Loucy (cell line): ENCODE measurements at regions not wholly inside any gene's neighbourhood (a gene's known extent, or its start where the extent isn't known, plus 50 kb on each side); places are given as distances from the start of the nearest gene placed in this dataset.

Experiments
- CTCF ChIP-seq: fragments of 200-600 bp; sonication (generic); conservative IDR thresholded peaks from 2 replicates; pipeline ENCODE4 v1.5.1; 2014; ENCODE audit warnings: mild to moderate bottlenecking, antibody characterized with exemption, low read length
- EZH2phosphoT487 ChIP-seq: fragments of 200-600 bp; IDR thresholded peaks from 2 replicates; pipeline ENCODE4 v1.6.1; 2018; ENCODE audit warnings: antibody characterized with exemption, mild to moderate bottlenecking, moderate library complexity, borderline replicate concordance

- no peak for TF ChIP-seq CTCF
- no peak for TF ChIP-seq EZH2phosphoT487
These were observed 486.8 kb downstream of the FOXO1 start for GRCh38 chr13:40179445-40180281.
